C4-2B (cell line): ENCODE measurements at regions not wholly inside any gene's neighbourhood (a gene's known extent, or its start where the extent isn't known, plus 50 kb on each side); places are given as distances from the start of the nearest gene placed in this dataset.

Experiments
- ZFX ChIP-seq: fragments of 450-650 bp; IDR thresholded peaks from 2 replicates; pipeline ENCODE4 v1.6.1; 2017
- TF ChIP-seq, protein P1 (sequence below): fragments of 450-650 bp; conservative IDR thresholded peaks from 2 replicates; pipeline ENCODE4 v1.5.1; 2017; ENCODE audit warnings: mild to moderate bottlenecking

DNA sequence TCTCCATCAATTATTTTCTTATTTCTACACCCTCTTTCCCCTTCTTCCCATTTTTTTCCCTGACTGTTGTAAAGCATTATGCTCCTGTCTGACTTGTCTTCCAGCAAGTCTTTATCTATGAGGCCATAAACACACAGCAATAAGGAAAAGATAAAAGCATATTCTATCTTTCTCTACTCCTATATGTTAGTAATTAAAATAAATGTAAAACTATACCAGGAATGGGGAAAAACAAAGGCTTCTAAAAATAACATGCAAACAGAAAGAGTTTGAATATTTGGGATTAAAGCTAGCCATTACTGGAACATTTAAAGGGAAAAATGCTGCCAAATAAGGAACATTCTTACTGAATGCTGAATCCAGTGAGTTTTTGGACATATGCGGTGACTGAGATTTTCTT lies 471.7 kb upstream of the HS3ST1 start:
- TF ChIP-seq, protein P1, sequence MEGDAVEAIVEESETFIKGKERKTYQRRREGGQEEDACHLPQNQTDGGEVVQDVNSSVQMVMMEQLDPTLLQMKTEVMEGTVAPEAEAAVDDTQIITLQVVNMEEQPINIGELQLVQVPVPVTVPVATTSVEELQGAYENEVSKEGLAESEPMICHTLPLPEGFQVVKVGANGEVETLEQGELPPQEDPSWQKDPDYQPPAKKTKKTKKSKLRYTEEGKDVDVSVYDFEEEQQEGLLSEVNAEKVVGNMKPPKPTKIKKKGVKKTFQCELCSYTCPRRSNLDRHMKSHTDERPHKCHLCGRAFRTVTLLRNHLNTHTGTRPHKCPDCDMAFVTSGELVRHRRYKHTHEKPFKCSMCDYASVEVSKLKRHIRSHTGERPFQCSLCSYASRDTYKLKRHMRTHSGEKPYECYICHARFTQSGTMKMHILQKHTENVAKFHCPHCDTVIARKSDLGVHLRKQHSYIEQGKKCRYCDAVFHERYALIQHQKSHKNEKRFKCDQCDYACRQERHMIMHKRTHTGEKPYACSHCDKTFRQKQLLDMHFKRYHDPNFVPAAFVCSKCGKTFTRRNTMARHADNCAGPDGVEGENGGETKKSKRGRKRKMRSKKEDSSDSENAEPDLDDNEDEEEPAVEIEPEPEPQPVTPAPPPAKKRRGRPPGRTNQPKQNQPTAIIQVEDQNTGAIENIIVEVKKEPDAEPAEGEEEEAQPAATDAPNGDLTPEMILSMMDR: no peak
- no peak for TF ChIP-seq ZFX
